B cell (primary cell): ENCODE measurements at regions not wholly inside any gene's neighbourhood (a gene's known extent, or its start where the extent isn't known, plus 50 kb on each side); places are given as distances from the start of the nearest gene placed in this dataset.

ENCODE experiments used
- ATAC-seq: fragments of 200-7000 bp; cut with Tn5 transposase; one replicate; pipeline ENCODE4 v1.10.0; 2021; ENCODE audit warnings: low read depth, mild to moderate bottlenecking, moderate number of reproducible peaks, moderate library complexity
- CTCF ChIA-PET: fragments of 350-600 bp; sonication (Branson Sonifier 250); formaldehyde crosslinking; loops from one replicate; lab custom pipeline; 2021; ENCODE audit warnings: antibody characterized with exemption, inconsistent platforms; lab: Charles Lee
- POLR2A ChIA-PET: fragments of 350-600 bp; sonication (Branson Sonifier 250); formaldehyde crosslinking; loops from one replicate; lab custom pipeline; 2021; ENCODE audit warnings: antibody characterized with exemption; lab: Charles Lee
- DNase-seq: peaks from one replicate; pipeline ENCODE4 v3.0.0; 2013
- H2AFZ ChIP-seq: 2 replicates; pipeline ENCODE4 v1.6.1; 2012; ENCODE audit warnings: mild to moderate bottlenecking, low read depth, low read length; ENCODE audit not compliant: insufficient read depth, poor library complexity, severe bottlenecking
- H3K27ac ChIP-seq, 2 donors: 1 replicate in 1 of 2; 2 replicates in 1 of 2; pipeline ENCODE4 v1.5.1; 2012 to 2013; ENCODE audit warnings: low read length in 2 of 2, mild to moderate bottlenecking in 2 of 2, moderate library complexity in 1 of 2
- H3K27me3 ChIP-seq, 4 experiments: fragments of 200-600 bp in 1 of 4; sonication (generic) in 1 of 4; replicated peaks in 1 of 4; 1 replicate in 2 of 4; 2 replicates in 2 of 4; pipeline versions ENCODE4 v1.6.1 to v1.7.0; 2013 to 2016; ENCODE audit warnings: low read length in 3 of 4, mild to moderate bottlenecking in 2 of 4, mixed read lengths in 1 of 4, moderate library complexity in 1 of 4; ENCODE audit not compliant: insufficient read depth in 4 of 4, control insufficient read depth in 3 of 4; ENCODE audit errors: control extremely low read depth in 1 of 4
- H3K36me3 ChIP-seq, 2 experiments: replicated peaks in 1 of 2; 1 replicate in 1 of 2; 2 replicates in 1 of 2; pipeline versions ENCODE4 v1.6.1 to v1.7.1; 2013; ENCODE audit warnings: low read length in 1 of 2; ENCODE audit not compliant: insufficient read depth in 2 of 2, control insufficient read depth in 1 of 2; ENCODE audit errors: control extremely low read depth in 1 of 2, extremely low read depth in 1 of 2
- H3K4me1 ChIP-seq, 2 donors: fragments of 200-600 bp in 1 of 2; sonication (generic) in 1 of 2; 1 replicate in 1 of 2; 2 replicates in 1 of 2; pipeline versions ENCODE4 v1.5.1 to v1.6.1; 2013 to 2017; ENCODE audit warnings: low read length in 2 of 2; ENCODE audit not compliant: control insufficient read depth in 2 of 2, insufficient read depth in 2 of 2
- H3K4me2 ChIP-seq: replicated peaks from 2 replicates; pipeline ENCODE3; 2012; ENCODE audit warnings: mild to moderate bottlenecking, low read depth, low read length; ENCODE audit not compliant: poor library complexity, severe bottlenecking
- H3K4me3 ChIP-seq, 5 experiments: fragments of 200-600 bp in 1 of 5; sonication (generic) in 1 of 5; 1 replicate in 3 of 5; 2 replicates in 2 of 5; pipeline versions ENCODE4 v1.5.1 to v1.7.0; 2011 to 2016; ENCODE audit warnings: low read length in 4 of 5, mild to moderate bottlenecking in 4 of 5, low read depth in 2 of 5, control low read depth in 1 of 5, moderate library complexity in 1 of 5; ENCODE audit not compliant: insufficient read depth in 1 of 5; ENCODE audit errors: control extremely low read depth in 1 of 5, extremely low read depth in 1 of 5
- H3K79me2 ChIP-seq: fragments of 200-600 bp; sonication (generic); one replicate; pipeline ENCODE4 v1.6.0; 2016; ENCODE audit warnings: low read length; ENCODE audit not compliant: control insufficient read depth, insufficient read depth
- H3K9ac ChIP-seq: fragments of 200-600 bp; sonication (generic); 2 replicates; pipeline ENCODE4 v1.6.1; 2017; ENCODE audit warnings: mild to moderate bottlenecking, low read length, moderate library complexity
- H3K9me3 ChIP-seq, 3 donors: one replicate each; pipeline versions ENCODE4 v1.6.1 to v1.7.1; 2013; ENCODE audit warnings: low read length in 2 of 3; ENCODE audit not compliant: control insufficient read depth in 2 of 3, insufficient read depth in 1 of 3; ENCODE audit errors: control extremely low read depth in 1 of 3
- H4K20me1 ChIP-seq: 2 replicates; pipeline ENCODE4 v1.6.0; 2012; ENCODE audit warnings: mild to moderate bottlenecking, low read length; ENCODE audit not compliant: insufficient read depth, control insufficient read depth, poor library complexity, severe bottlenecking
- H3K27ac Mint-ChIP-seq: one replicate; pipeline ENCODE4 v1.8.0; 2021; ENCODE audit warnings: mixed read lengths
- H3K27me3 Mint-ChIP-seq: one replicate; pipeline ENCODE4 v1.8.0; 2021; ENCODE audit warnings: mixed read lengths
- H3K4me1 Mint-ChIP-seq: one replicate; pipeline ENCODE4 v1.8.0; 2021; ENCODE audit warnings: mixed read lengths
- H3K4me3 Mint-ChIP-seq: one replicate; pipeline ENCODE4 v1.8.0; 2021; ENCODE audit warnings: mixed read lengths
- H3K9me3 Mint-ChIP-seq: one replicate; pipeline ENCODE4 v1.8.0; 2022; ENCODE audit warnings: mixed read lengths; ENCODE audit not compliant: insufficient read depth
- EZH2 ChIP-seq: IDR thresholded peaks from 2 replicates; pipeline ENCODE4 v1.6.1; 2012; ENCODE audit warnings: borderline replicate concordance, low read depth, mild to moderate bottlenecking, moderate library complexity, low read length; ENCODE audit not compliant: insufficient read depth, poor library complexity, severe bottlenecking
- WGBS: methylation state at CpG from one replicate; pipeline ENCODE4 v1.1.5; 2013; ENCODE audit warnings: missing lambda C conversion rate; ENCODE audit not compliant: insufficient coverage; 5-methylcytosine and 5-hydroxymethylcytosine counted together
- intact Hi-C: fragments of 100-400 bp; cut with micrococcal nuclease; formaldehyde crosslinking; loops from one replicate; pipeline ENCODE4 v1.10.0; 2022
- TF ChIP-seq, protein P1 (sequence below): fragments of 200-600 bp; IDR thresholded peaks from one replicate; pipeline ENCODE4 v1.8.0; 2022; ENCODE audit warnings: antibody characterized with exemption, mild to moderate bottlenecking

DNA sequence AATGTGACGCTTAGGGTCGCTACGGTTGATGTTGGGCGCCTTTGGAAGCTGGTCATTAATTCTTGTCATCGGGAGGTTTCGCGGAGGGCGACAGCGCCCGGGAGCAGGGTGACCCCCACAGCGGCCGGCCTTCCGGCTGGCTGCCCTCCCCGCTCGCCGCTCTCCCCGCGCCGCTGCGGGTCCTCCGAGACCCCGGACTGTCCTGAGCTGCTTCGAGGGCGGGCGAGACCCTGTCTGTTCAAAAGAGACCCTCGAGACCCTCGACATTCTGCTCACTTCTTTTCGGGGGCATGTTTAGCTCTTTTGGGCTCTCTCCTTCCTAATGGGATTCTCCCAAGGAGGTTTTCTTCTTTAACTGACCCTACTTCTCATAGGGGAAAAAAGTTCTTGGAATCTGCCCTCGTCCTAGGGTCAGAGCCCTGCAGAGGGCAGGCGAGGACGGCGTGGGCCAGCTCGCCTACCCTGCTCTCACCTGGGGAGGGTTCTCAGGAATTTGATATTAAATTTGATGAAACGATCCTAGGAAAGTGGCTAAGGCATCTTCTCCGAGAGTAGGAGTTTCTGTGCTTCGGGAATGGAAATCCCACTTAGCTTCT is 257.0 kb downstream of the OTUD1 start:
- ATAC-seq (no peak), DNase-seq (no peak)
- Histone ChIP-seq H3K4me1 (peaks cover 0 to 9% of the 10 kb centered on the region in 2 donors), H3K36me3 (no peaks in the 10 kb centered on the region), H3K4me2 (no peak overlapping the region), H3K79me2 (no peaks in the 10 kb centered on the region), H3K9me3 (no peaks in the 10 kb centered on the region), H3K27me3 (peaks cover 0 to 39% (median 15%) of the 10 kb centered on the region in 4 experiments), H2AFZ (no peak overlapping the region), H3K27ac (no peak overlapping the region), H3K4me3 (no peak overlapping the region), H3K9ac (no peak overlapping the region), H4K20me1 (no peaks in the 10 kb centered on the region)
- intact Hi-C loops: no loop called here
- no peak for TF ChIP-seq EZH2
- TF ChIP-seq, protein P1, sequence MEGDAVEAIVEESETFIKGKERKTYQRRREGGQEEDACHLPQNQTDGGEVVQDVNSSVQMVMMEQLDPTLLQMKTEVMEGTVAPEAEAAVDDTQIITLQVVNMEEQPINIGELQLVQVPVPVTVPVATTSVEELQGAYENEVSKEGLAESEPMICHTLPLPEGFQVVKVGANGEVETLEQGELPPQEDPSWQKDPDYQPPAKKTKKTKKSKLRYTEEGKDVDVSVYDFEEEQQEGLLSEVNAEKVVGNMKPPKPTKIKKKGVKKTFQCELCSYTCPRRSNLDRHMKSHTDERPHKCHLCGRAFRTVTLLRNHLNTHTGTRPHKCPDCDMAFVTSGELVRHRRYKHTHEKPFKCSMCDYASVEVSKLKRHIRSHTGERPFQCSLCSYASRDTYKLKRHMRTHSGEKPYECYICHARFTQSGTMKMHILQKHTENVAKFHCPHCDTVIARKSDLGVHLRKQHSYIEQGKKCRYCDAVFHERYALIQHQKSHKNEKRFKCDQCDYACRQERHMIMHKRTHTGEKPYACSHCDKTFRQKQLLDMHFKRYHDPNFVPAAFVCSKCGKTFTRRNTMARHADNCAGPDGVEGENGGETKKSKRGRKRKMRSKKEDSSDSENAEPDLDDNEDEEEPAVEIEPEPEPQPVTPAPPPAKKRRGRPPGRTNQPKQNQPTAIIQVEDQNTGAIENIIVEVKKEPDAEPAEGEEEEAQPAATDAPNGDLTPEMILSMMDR: no peak
- H3K4me1 Mint-ChIP-seq: peaks cover 5% of the 10 kb centered on the region
- WGBS: 13% methylated on average over 30 of the region's 36 CpGs
- no peak overlapping the region for H3K27ac Mint-ChIP-seq
- peaks cover 61% of the 10 kb centered on the region for H3K27me3 Mint-ChIP-seq
- H3K4me3 Mint-ChIP-seq: no peak overlapping the region
- ChIA-PET CTCF (no interaction called here), POLR2A (no interaction called here)
- no peaks in the 10 kb centered on the region for H3K9me3 Mint-ChIP-seq

DNA sequence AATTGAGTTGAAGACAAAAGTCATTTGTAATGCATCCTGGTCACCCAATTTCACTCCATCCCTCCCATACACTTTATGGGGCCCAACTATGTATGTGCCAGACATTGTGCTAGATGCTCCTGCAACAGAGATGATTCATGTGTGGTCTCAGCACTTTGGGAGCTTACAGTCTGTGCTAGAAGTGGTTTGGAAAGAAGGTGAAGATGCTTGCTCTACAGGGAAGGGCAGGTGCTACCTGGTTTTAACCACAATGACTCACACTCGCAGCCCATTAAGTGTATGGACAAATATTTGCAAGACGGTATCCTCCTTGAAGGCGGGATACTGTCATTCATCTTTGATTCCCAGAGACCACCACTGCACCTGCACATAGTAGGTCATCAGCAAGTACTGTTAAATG is 257.6 kb downstream of the OTUD1 start:
- peaks cover 0 to 39% (median 15%) of the 10 kb centered on the region in 4 experiments for H3K27me3 ChIP-seq
- H3K27me3 Mint-ChIP-seq: peaks cover 59% of the 10 kb centered on the region
- H3K4me3 ChIP-seq: no peak overlapping the region
- H3K4me1 ChIP-seq: peaks cover 0 to 9% of the 10 kb centered on the region in 2 donors
- H3K27ac Mint-ChIP-seq: no peak overlapping the region
- intact Hi-C loops: no loop called here
- H3K79me2 ChIP-seq: no peaks in the 10 kb centered on the region
- ChIA-PET POLR2A (no interaction called here), CTCF (no interaction called here)
- H2AFZ ChIP-seq: no peak overlapping the region
- peaks cover 5% of the 10 kb centered on the region for H3K4me1 Mint-ChIP-seq
- DNase-seq (no peak), ATAC-seq (no peak)
- H3K36me3 ChIP-seq: no peaks in the 10 kb centered on the region
- no peaks in the 10 kb centered on the region for H4K20me1 ChIP-seq
- H3K4me2 ChIP-seq: no peak overlapping the region
- H3K9me3 Mint-ChIP-seq: no peaks in the 10 kb centered on the region
- no peak overlapping the region for H3K9ac ChIP-seq
- no peak overlapping the region for H3K4me3 Mint-ChIP-seq
- no CpG with 5 or more reads among the region's 3 CpGs for WGBS
- no peaks in the 10 kb centered on the region for H3K9me3 ChIP-seq
- H3K27ac ChIP-seq: no peak overlapping the region
- TF ChIP-seq, protein P1: no peak
- TF ChIP-seq EZH2: no peak
